ENCODE measurements at regions not wholly inside any gene's neighbourhood (a gene's known extent, or its start where the extent isn't known, plus 50 kb on each side); places are given as distances from the start of the nearest gene placed in this dataset.

- intact Hi-C loops (cut with micrococcal nuclease; ENCODE audit: unreplicated experiment), result no loop called here
- H3K79me2 ChIP-seq (ENCODE audit: control insufficient read depth, insufficient read depth, low read length), result no peaks in the 10 kb centered on the region
- WGBS (ENCODE audit: insufficient coverage, insufficient replicate concordance, low lambda C conversion rate, missing lambda C conversion rate), result 50% methylated on average over 4 of the region's 4 CpGs
- ChIA-PET RAD21 (ENCODE audit: unreplicated experiment) (no interaction called here), POLR2A (no interaction called here), CTCF (no interaction called here), SMC1A (ENCODE audit: uncharacterized antibody, unreplicated experiment) (no interaction called here)
- H3K36me3 ChIP-seq (ENCODE audit: control insufficient read depth in 2 of 2, insufficient read depth in 2 of 2, low read length in 1 of 2), result no peaks in the 10 kb centered on the region
- DNase-seq (ENCODE audit: low read depth, low spot score), result no peak
- H3K4me3 ChIP-seq, result no peak overlapping the region
- BruUV-seq (replicated peaks), result no TSS peak
- no peak for FAIRE-seq
- ATAC-seq, result no peak
- H3K27ac ChIP-seq (ENCODE audit: control insufficient read depth, insufficient read depth), result no peak overlapping the region
- H3K9ac ChIP-seq (ENCODE audit: control insufficient read depth, insufficient read depth, low read length), result no peak overlapping the region
- in situ Hi-C loops (cut with MboI), result no loop called here
- H3K27me3 ChIP-seq (replicated peaks in 1 of 2; ENCODE audit: control insufficient read depth in 2 of 2, insufficient read depth in 2 of 2, low read length in 1 of 2), result no peaks in the 10 kb centered on the region
- no peaks in the 10 kb centered on the region for H3K9me3 ChIP-seq (replicated peaks; ENCODE audit: control insufficient read depth, insufficient read depth, low read length)
- H3K4me1 ChIP-seq (ENCODE audit: control insufficient read depth, insufficient read depth, low read length), result no peaks in the 10 kb centered on the region
- no peak overlapping the region for H3K4me2 ChIP-seq (ENCODE audit: control insufficient read depth, insufficient read depth)
- no peaks in the 10 kb centered on the region for H4K20me1 ChIP-seq (ENCODE audit: control insufficient read depth, insufficient read depth)
- no peak overlapping the region for H2AFZ ChIP-seq (ENCODE audit: control insufficient read depth, low read depth, low read length)
- TF ChIP-seq GABPA (IDR thresholded peaks at IDR 0.05; ENCODE audit: low read depth) (no peak), CBX3 (IDR thresholded peaks at IDR 0.05; ENCODE audit: borderline replicate concordance, low read depth) (no peak), BCL11A (IDR thresholded peaks at IDR 0.05; ENCODE audit: low read depth, low read length) (no peak), NKRF (conservative IDR thresholded peaks at IDR 0.05) (no peak), E2F8 (IDR thresholded peaks at IDR 0.05; ENCODE audit: low read depth, partially characterized antibody) (no peak), HCFC1 (IDR thresholded peaks at IDR 0.05; ENCODE audit: low read length) (no peak), ZBTB33 (IDR thresholded peaks at IDR 0.05) (no peak), USF2 (IDR thresholded peaks at IDR 0.05; ENCODE audit: borderline replicate concordance, low read depth, low read length) (no peak), REST (IDR thresholded peaks at IDR 0.05; ENCODE audit: low read depth, low read length) (no peak), ETV6 (conservative IDR thresholded peaks at IDR 0.05 in 1 of 2, IDR thresholded peaks at IDR 0.05 in 1 of 2; ENCODE audit: borderline replicate concordance in 1 of 2, low read depth in 1 of 2) (no peak), TCF12 (IDR thresholded peaks at IDR 0.05; ENCODE audit: low read depth, low read length) (no peak), YBX1 (IDR thresholded peaks at IDR 0.05) (no peak), IKZF1 (conservative IDR thresholded peaks at IDR 0.05) (no peak), ESRRA (IDR thresholded peaks at IDR 0.05; ENCODE audit: low read length) (no peak), MEF2A (IDR thresholded peaks at IDR 0.05; ENCODE audit: insufficient read depth, low read depth, low read length) (no peak)
Observed at GRCh38 chr11:80109652-80110051, 668.8 kb upstream of the TENM4 start.
